HEK293 (cell line): ENCODE measurements at regions not wholly inside any gene's neighbourhood (a gene's known extent, or its start where the extent isn't known, plus 50 kb on each side); places are given as distances from the start of the nearest gene placed in this dataset.

Source experiments
- CTCF ChIA-PET: fragments of 350-600 bp; formaldehyde crosslinking; extraction: SDS; loops from one replicate; lab custom pipeline; 2021; ENCODE audit warnings: antibody characterized with exemption; lab: Yijun Ruan, JAX
- POLR2A ChIA-PET: fragments of 300-600 bp; formaldehyde crosslinking; extraction: SDS; loops from one replicate; lab custom pipeline; 2020; ENCODE audit warnings: antibody characterized with exemption, inconsistent platforms; lab: Yijun Ruan, JAX
- H3K27ac ChIP-seq: fragments of 200-500 bp; sonication (Bioruptor generic); 2 replicates; pipeline ENCODE4 v1.5.1; 2014; ENCODE audit warnings: low read depth, low read length, control low read depth, inconsistent platforms; ENCODE audit errors: extremely low read depth
- H3K36me3 ChIP-seq, 2 experiments: fragments of 200-500 bp in 1 of 2; sonication (Bioruptor generic) in 1 of 2; 1 replicate in 1 of 2; 2 replicates in 1 of 2; pipeline ENCODE4 v1.5.1; 2014 to 2017; ENCODE audit warnings: inconsistent platforms in 2 of 2, low read length in 2 of 2; ENCODE audit not compliant: control insufficient read depth in 2 of 2, insufficient read depth in 1 of 2
- H3K4me1 ChIP-seq: fragments of 200-500 bp; sonication (Bioruptor generic); 2 replicates; pipeline ENCODE4 v1.5.1; 2014; ENCODE audit warnings: mild to moderate bottlenecking, low read length, inconsistent platforms; ENCODE audit not compliant: control insufficient read depth, insufficient read depth
- H3K4me3 ChIP-seq: 2 replicates; pipeline ENCODE4 v1.5.1; 2011; ENCODE audit warnings: low read depth, mild to moderate bottlenecking, control low read depth, low read length, moderate library complexity
- H3K9me3 ChIP-seq: fragments of 200-500 bp; sonication (Bioruptor generic); 2 replicates; pipeline ENCODE4 v1.5.1; 2014; ENCODE audit warnings: low read depth, low read length, inconsistent platforms; ENCODE audit not compliant: control insufficient read depth, insufficient read depth
- BCL11B ChIP-seq: fragments of 450-650 bp; formaldehyde crosslinking; IDR thresholded peaks from 2 replicates; pipeline ENCODE4 v1.5.1; 2016; ENCODE audit warnings: low read depth, missing biosample characterization, missing genetic modification characterization
- GFI1B ChIP-seq: fragments of 450-650 bp; formaldehyde crosslinking; IDR thresholded peaks from 2 replicates; pipeline ENCODE4 v1.5.1; 2016; ENCODE audit warnings: missing biosample characterization, missing genetic modification characterization
- GLI2 ChIP-seq: fragments of 450-650 bp; formaldehyde crosslinking; IDR thresholded peaks from 2 replicates; pipeline ENCODE4; 2017; ENCODE audit warnings: missing biosample characterization, missing genetic modification characterization, low read depth, borderline replicate concordance
- GLIS1 ChIP-seq: fragments of 450-650 bp; formaldehyde crosslinking; IDR thresholded peaks from 2 replicates; pipeline ENCODE4 v1.5.1; 2016; ENCODE audit warnings: missing biosample characterization, missing genetic modification characterization
- KLF9 ChIP-seq: fragments of 450-650 bp; formaldehyde crosslinking; IDR thresholded peaks from 2 replicates; pipeline ENCODE4 v1.5.1; 2016; ENCODE audit warnings: missing biosample characterization, missing genetic modification characterization, low read depth
- MEIS1 ChIP-seq: sonication (generic); formaldehyde crosslinking; IDR thresholded peaks from 2 replicates; pipeline ENCODE4 v1.8.1; 2022; ENCODE audit warnings: missing genetic modification reagents, mild to moderate bottlenecking, borderline replicate concordance
- ZBTB21 ChIP-seq: fragments of 450-650 bp; formaldehyde crosslinking; IDR thresholded peaks from 2 replicates; pipeline ENCODE4 v1.5.1; 2017; ENCODE audit warnings: missing biosample characterization, missing genetic modification characterization
- ZNF133 ChIP-seq: fragments of 450-650 bp; formaldehyde crosslinking; IDR thresholded peaks from 2 replicates; pipeline ENCODE4 v1.5.1; 2016; ENCODE audit warnings: missing biosample characterization, missing genetic modification characterization
- ZNF214 ChIP-seq: fragments of 450-650 bp; formaldehyde crosslinking; IDR thresholded peaks from 2 replicates; pipeline ENCODE4 v1.5.1; 2017; ENCODE audit warnings: missing biosample characterization, mild to moderate bottlenecking, missing genetic modification characterization, borderline replicate concordance
- ZNF239 ChIP-seq: fragments of 450-650 bp; formaldehyde crosslinking; IDR thresholded peaks from 2 replicates; pipeline ENCODE4 v1.5.1; 2016; ENCODE audit warnings: missing biosample characterization, missing genetic modification characterization
- ZNF433 ChIP-seq: fragments of 450-650 bp; formaldehyde crosslinking; IDR thresholded peaks from 2 replicates; pipeline ENCODE4 v1.5.1; 2016; ENCODE audit warnings: missing biosample characterization, missing genetic modification characterization, low read depth
- ZNF544 ChIP-seq: fragments of 450-650 bp; formaldehyde crosslinking; IDR thresholded peaks from 2 replicates; pipeline ENCODE4 v1.5.0; 2017; ENCODE audit warnings: missing biosample characterization, missing genetic modification characterization
- ZNF610 ChIP-seq: fragments of 450-650 bp; formaldehyde crosslinking; IDR thresholded peaks from 2 replicates; pipeline ENCODE4 v1.5.1; 2016; ENCODE audit warnings: missing biosample characterization, missing genetic modification characterization, borderline replicate concordance
- ZNF621 ChIP-seq: fragments of 450-650 bp; formaldehyde crosslinking; IDR thresholded peaks from 2 replicates; pipeline ENCODE4 v1.5.1; 2017; ENCODE audit warnings: missing biosample characterization, missing genetic modification characterization
- ZNF747 ChIP-seq: fragments of 450-650 bp; formaldehyde crosslinking; IDR thresholded peaks from 2 replicates; pipeline ENCODE4 v1.5.1; 2016; ENCODE audit warnings: missing biosample characterization, missing genetic modification characterization
- ZXDB ChIP-seq: fragments of 450-650 bp; formaldehyde crosslinking; IDR thresholded peaks from 2 replicates; pipeline ENCODE4 v1.5.1; 2016; ENCODE audit warnings: missing biosample characterization, missing genetic modification characterization
- TF ChIP-seq, protein P1 (sequence below): fragments of 450-650 bp; formaldehyde crosslinking; IDR thresholded peaks from 2 replicates; pipeline ENCODE4 v1.5.1; 2016; ENCODE audit warnings: missing biosample characterization, missing genetic modification characterization
- TF ChIP-seq, protein P2 (sequence below): fragments of 450-650 bp; formaldehyde crosslinking; IDR thresholded peaks from 2 replicates; pipeline ENCODE4 v1.5.1; 2017; ENCODE audit warnings: missing biosample characterization, missing genetic modification characterization
- TF ChIP-seq, protein P3 (sequence below): fragments of 450-650 bp; formaldehyde crosslinking; IDR thresholded peaks from 2 replicates; pipeline ENCODE4 v1.5.1; 2016; ENCODE audit warnings: missing biosample characterization, missing genetic modification characterization, borderline replicate concordance
- TF ChIP-seq, protein P4 (sequence below): fragments of 450-650 bp; formaldehyde crosslinking; IDR thresholded peaks from 2 replicates; pipeline ENCODE4 v1.5.1; 2016; ENCODE audit warnings: missing biosample characterization, missing genetic modification characterization, borderline replicate concordance

DNA sequence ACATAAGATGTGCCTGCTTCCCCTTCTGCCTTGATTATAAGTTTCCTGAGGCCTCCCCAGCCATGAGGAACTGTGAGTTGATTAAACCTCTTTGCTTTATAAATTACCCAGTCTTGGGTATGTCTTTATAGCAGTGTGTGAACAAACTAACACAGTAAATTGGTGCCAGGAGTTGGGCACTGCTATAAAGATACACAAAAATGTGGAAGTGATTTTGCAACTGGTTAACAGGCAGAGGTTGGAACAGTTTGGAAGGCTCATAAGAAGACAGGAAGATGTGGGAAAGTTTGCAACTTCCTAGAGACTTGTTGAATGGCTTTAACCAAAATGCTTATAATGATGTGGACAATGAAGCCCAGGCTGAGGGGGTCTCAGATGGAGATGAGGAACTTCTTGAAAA lies 264.1 kb downstream of the DACT1 start:
- no peaks in the 10 kb centered on the region for H3K36me3 ChIP-seq
- H3K4me1 ChIP-seq: no peaks in the 10 kb centered on the region
- POLR2A ChIA-PET: no interaction called here
- TF ChIP-seq ZXDB: no peak
- TF ChIP-seq BCL11B (tag by site-specific recombination): no peak
- no peak for TF ChIP-seq ZNF610
- TF ChIP-seq ZNF747 (tag by site-specific recombination): no peak
- TF ChIP-seq ZNF544 (tag by site-specific recombination): no peak
- no peak for TF ChIP-seq KLF9 (tag by site-specific recombination)
- TF ChIP-seq ZNF433 (tag by site-specific recombination): no peak
- TF ChIP-seq, protein P1, sequence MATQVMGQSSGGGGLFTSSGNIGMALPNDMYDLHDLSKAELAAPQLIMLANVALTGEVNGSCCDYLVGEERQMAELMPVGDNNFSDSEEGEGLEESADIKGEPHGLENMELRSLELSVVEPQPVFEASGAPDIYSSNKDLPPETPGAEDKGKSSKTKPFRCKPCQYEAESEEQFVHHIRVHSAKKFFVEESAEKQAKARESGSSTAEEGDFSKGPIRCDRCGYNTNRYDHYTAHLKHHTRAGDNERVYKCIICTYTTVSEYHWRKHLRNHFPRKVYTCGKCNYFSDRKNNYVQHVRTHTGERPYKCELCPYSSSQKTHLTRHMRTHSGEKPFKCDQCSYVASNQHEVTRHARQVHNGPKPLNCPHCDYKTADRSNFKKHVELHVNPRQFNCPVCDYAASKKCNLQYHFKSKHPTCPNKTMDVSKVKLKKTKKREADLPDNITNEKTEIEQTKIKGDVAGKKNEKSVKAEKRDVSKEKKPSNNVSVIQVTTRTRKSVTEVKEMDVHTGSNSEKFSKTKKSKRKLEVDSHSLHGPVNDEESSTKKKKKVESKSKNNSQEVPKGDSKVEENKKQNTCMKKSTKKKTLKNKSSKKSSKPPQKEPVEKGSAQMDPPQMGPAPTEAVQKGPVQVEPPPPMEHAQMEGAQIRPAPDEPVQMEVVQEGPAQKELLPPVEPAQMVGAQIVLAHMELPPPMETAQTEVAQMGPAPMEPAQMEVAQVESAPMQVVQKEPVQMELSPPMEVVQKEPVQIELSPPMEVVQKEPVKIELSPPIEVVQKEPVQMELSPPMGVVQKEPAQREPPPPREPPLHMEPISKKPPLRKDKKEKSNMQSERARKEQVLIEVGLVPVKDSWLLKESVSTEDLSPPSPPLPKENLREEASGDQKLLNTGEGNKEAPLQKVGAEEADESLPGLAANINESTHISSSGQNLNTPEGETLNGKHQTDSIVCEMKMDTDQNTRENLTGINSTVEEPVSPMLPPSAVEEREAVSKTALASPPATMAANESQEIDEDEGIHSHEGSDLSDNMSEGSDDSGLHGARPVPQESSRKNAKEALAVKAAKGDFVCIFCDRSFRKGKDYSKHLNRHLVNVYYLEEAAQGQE (tag by site-specific recombination): no peak
- no peak for TF ChIP-seq ZNF239
- no peak for TF ChIP-seq MEIS1 (CRISPR knock-in tag)
- TF ChIP-seq, protein P2, sequence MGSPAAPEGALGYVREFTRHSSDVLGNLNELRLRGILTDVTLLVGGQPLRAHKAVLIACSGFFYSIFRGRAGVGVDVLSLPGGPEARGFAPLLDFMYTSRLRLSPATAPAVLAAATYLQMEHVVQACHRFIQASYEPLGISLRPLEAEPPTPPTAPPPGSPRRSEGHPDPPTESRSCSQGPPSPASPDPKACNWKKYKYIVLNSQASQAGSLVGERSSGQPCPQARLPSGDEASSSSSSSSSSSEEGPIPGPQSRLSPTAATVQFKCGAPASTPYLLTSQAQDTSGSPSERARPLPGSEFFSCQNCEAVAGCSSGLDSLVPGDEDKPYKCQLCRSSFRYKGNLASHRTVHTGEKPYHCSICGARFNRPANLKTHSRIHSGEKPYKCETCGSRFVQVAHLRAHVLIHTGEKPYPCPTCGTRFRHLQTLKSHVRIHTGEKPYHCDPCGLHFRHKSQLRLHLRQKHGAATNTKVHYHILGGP (tag by site-specific recombination): no peak
- no peak for TF ChIP-seq GFI1B (tag by site-specific recombination)
- no peak for TF ChIP-seq ZNF214
- CTCF ChIA-PET: no interaction called here
- H3K4me3 ChIP-seq: no peak overlapping the region
- no peak overlapping the region for H3K27ac ChIP-seq
- H3K9me3 ChIP-seq: no peaks in the 10 kb centered on the region

DNA sequence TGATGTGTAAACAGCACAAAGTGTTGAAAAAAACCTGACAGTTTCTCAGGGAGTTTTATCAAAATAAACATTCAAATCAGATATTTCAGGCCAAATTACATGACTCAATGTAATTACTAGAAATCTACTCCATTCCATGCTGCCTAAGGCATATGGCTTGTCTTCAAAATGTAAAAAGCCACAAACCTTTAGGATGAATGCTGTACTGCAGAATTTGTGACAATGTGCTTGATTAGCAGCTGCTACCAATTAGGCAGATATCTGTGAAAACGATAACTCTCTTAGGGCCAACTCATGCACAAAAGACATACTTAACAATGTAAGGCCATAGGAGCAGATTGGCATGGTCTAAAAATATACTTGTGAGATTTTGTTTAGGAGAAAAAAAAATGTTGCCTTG lies 267.0 kb downstream of the DACT1 start:
- CTCF ChIA-PET: no interaction called here
- H3K9me3 ChIP-seq: no peaks in the 10 kb centered on the region
- POLR2A ChIA-PET: no interaction called here
- H3K27ac ChIP-seq: no peak overlapping the region
- TF ChIP-seq ZNF544 (tag by site-specific recombination) (no peak), ZBTB21 (no peak), GLI2 (tag by site-specific recombination) (no peak), ZNF621 (tag by site-specific recombination) (no peak)
- TF ChIP-seq, protein P3, sequence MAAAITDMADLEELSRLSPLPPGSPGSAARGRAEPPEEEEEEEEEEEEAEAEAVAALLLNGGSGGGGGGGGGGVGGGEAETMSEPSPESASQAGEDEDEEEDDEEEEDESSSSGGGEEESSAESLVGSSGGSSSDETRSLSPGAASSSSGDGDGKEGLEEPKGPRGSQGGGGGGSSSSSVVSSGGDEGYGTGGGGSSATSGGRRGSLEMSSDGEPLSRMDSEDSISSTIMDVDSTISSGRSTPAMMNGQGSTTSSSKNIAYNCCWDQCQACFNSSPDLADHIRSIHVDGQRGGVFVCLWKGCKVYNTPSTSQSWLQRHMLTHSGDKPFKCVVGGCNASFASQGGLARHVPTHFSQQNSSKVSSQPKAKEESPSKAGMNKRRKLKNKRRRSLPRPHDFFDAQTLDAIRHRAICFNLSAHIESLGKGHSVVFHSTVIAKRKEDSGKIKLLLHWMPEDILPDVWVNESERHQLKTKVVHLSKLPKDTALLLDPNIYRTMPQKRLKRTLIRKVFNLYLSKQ (tag by site-specific recombination): no peak
- no peaks in the 10 kb centered on the region for H3K36me3 ChIP-seq
- no peaks in the 10 kb centered on the region for H3K4me1 ChIP-seq
- H3K4me3 ChIP-seq: no peak overlapping the region

DNA sequence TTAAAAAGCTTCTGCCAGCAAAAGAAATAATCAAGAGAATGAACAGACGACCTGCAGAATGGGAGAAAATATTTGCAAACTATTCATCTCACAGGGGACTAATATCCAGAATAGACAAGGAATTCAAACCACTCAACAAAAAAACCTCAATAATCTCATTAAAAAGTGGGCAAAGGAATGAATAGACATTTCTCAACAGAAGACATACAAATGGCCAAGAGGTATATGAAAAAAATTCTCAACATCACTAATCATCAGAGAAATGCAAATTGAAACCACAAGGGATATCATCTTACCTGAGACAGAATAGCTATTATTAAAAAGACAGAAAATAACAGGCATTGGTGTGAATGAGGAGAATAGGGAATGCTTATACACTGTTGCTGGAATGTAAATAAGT lies 270.0 kb downstream of the DACT1 start:
- Histone ChIP-seq H3K9me3 (no peaks in the 10 kb centered on the region), H3K27ac (no peak overlapping the region), H3K4me3 (no peak overlapping the region), H3K36me3 (no peaks in the 10 kb centered on the region), H3K4me1 (no peaks in the 10 kb centered on the region; the same call in 1 of the 2 replicates)
- POLR2A ChIA-PET: no interaction called here
- CTCF ChIA-PET: no interaction called here
- TF ChIP-seq ZNF133 (no peak), GLIS1 (no peak)
- TF ChIP-seq, protein P4, sequence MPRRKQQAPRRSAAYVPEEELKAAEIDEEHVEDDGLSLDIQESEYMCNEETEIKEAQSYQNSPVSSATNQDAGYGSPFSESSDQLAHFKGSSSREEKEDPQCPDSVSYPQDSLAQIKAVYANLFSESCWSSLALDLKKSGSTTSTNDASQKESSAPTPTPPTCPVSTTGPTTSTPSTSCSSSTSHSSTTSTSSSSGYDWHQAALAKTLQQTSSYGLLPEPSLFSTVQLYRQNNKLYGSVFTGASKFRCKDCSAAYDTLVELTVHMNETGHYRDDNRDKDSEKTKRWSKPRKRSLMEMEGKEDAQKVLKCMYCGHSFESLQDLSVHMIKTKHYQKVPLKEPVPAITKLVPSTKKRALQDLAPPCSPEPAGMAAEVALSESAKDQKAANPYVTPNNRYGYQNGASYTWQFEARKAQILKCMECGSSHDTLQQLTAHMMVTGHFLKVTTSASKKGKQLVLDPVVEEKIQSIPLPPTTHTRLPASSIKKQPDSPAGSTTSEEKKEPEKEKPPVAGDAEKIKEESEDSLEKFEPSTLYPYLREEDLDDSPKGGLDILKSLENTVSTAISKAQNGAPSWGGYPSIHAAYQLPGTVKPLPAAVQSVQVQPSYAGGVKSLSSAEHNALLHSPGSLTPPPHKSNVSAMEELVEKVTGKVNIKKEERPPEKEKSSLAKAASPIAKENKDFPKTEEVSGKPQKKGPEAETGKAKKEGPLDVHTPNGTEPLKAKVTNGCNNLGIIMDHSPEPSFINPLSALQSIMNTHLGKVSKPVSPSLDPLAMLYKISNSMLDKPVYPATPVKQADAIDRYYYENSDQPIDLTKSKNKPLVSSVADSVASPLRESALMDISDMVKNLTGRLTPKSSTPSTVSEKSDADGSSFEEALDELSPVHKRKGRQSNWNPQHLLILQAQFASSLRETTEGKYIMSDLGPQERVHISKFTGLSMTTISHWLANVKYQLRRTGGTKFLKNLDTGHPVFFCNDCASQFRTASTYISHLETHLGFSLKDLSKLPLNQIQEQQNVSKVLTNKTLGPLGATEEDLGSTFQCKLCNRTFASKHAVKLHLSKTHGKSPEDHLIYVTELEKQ (tag by site-specific recombination): no peak
